Lung microvascular endothelial cell (primary cell): ENCODE measurements at regions not wholly inside any gene's neighbourhood (a gene's known extent, or its start where the extent isn't known, plus 50 kb on each side); places are given as distances from the start of the nearest gene placed in this dataset.
"Not testable (repeated sequence)": the region's sequence is repeated elsewhere in the genome, so short reads cannot be mapped to it uniquely, and the experiment has no call there.

ENCODE experiments used
- DNase-seq, 2 donors: peaks; one replicate each; pipeline versions ENCODE4 v3.0.0 to v3.0.0-alpha.2; 2010; ENCODE audit warnings: low read depth in 2 of 2

- no peak for DNase-seq
Measured at GRCh38 chr6:121865811-121866210, 430.4 kb downstream of the GJA1 start.

DNA sequence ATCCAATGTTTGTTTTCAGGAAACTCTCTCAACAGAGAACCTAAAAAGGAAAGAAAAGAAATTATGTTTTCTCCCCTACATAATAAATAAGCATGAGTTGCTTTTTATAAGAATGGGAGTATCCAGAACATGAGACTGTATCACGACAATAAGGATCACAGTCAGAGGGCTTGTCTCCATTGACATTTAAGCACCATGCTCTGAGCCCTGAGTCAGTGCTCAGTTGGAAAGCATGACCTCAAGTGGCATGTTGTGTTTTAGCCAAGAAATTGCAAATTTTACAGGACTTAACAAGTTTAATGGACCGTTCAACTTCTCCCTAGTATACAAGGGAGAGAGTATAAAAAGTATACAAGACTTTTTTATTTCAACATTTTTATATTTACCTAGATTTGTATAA is 431.6 kb downstream of the GJA1 start:
- DNase-seq, result no peak

DNA sequence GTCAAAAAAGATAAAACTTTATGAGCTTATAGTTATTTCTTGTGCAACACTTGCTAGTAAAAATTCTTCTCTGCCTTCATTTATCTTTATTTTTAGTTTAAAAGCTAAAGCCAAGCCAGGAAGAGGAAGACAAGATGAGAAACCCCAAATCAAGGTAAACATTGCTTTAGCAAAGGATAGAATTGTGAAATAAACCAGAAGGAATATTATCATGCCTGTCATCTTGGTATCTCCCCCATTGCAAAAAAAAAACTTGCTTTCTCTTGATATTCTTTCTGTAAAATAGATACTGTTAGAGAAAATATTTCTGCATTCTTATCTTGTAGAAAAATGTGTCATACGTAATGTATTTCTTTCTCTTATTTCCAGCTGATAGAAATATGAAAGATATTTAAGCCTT is 432.8 kb downstream of the GJA1 start:
- no peak for DNase-seq

DNA sequence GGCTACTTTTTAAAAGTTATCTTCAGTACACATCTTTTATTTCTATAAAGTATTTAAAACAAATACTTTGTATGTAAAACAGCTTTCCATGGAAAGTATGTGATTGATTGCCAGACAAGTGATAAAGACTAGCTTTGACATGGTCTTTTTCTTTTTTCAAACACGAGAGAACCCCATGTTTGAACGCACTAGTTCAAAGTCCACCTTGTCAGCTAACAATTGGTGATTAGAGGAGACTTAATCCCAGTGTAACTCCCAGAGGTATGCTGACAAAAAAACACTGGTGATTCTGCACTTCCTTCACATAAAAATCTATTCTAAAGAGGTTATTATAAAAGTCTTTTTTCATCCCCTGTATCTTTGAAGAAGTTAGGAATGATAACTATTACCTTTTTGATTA is 438.1 kb downstream of the GJA1 start:
- DNase-seq, result no peak

DNA sequence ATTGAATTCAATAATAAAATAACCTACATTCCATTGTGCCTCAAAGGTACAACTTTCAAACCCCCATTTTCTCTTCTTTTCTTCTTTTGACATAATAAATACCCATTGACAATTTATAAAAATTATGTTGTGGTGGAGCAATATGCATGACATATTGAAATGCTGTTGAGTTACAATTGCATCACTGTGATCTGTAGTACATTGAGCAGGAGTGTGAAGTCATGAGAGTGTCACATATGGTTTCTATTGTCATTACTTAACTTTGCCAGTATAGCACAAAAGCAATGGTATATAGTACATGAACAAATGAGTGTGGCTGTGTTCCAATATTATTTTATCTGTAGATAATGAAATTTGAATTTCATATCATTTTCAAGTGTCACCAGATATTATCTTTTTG is 441.3 kb downstream of the GJA1 start:
- no peak for DNase-seq

- DNase-seq, result no peak
Measured at GRCh38 chr6:121879149-121879548, 443.7 kb downstream of the GJA1 start.

GRCh38 chr6:121880831-121881230 is 445.4 kb downstream of the GJA1 start:
- no peak for DNase-seq

DNA sequence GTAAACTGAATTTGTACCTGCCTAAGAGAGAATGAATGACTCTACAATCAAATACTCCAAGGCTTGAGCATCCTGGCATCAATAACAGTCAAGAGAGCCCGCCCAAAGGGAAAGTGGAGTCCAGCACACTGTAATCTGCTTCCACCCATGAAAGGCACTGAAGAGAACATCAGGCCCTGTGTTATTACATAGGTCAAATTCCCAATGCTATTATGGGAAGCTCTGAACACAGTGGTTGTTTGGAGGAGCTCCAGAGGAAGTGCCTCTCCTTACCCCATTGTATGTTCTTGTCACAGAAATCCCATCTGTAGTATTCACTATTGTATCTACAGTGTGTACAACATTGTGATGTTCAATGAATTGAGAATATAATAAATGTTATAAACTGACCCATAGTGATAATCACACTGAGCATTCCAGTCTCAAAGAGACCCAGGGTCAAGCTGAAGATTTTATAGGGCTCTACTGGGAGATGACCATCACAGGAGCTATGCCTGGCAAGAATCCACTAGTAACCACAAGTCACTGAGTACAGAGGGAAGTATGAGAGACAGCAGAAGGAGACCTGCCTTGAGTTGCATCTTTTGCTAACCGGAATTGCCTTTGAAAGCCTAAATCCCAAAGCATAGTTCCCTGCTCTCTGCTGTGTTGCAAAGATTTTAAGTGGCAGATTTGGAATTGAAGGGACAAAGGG is 446.7 kb downstream of the GJA1 start:
- DNase-seq, result no peak

GRCh38 chr6:121884091-121884490 is 448.6 kb downstream of the GJA1 start:
- DNase-seq, result no peak

- DNase-seq, result no peak
Measured at GRCh38 chr6:121884620-121885019, 449.2 kb downstream of the GJA1 start.

- no peak for DNase-seq
Measured at GRCh38 chr6:121885399-121886152, 450.1 kb downstream of the GJA1 start.

DNA sequence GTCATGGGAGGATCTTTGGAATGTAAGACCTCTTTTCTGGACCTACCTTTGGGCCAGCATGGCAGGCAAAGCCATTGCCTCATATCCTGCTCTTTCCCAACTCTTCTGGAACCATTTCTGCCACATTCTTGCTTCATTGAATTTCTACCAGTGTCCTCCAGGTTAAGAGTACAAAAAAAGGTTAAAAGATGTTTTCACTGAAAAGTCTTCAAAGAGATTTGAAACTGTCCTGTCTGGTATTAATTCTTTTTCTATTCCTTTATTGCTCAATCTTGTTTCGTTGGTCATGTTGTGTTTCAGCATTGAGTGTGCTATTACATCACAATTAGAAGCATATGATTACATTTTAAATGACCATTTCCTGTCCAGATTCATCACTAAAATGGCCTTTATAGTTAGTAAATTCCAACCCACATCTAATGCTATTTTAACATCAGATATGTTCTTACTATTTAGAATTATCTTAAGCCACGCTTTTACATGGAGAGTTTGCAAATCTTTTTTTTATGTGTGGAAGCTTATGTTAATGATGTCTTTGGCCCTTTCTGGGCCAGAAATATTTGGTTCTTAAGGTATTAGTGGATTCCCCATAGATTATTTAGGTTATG is 450.9 kb downstream of the GJA1 start:
- no peak for DNase-seq

DNA sequence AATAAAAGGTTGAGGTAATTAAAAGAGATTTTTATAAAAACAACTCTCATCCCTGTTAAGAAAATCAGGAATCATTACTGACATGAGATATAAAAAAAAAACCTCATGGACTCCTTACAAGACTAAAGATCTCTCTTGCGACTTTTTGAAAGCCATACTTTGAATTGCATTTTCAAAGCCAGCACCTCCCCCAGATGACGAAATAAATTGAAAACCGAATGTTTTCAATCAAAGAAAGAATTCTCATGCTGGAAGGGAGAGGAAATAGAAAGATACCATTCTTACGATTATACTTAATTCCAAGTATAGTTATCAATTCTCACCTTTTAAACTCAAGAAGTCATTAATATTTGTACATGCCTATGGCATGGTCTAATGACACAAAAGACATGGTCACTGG is 452.3 kb downstream of the GJA1 start:
- DNase-seq, result no peak

GRCh38 chr6:121890307-121890910 is 455.0 kb downstream of the GJA1 start:
- no peak for DNase-seq

- DNase-seq, result not testable (repeated sequence)
Measured at GRCh38 chr6:121895731-121896130, 460.3 kb downstream of the GJA1 start.

DNA sequence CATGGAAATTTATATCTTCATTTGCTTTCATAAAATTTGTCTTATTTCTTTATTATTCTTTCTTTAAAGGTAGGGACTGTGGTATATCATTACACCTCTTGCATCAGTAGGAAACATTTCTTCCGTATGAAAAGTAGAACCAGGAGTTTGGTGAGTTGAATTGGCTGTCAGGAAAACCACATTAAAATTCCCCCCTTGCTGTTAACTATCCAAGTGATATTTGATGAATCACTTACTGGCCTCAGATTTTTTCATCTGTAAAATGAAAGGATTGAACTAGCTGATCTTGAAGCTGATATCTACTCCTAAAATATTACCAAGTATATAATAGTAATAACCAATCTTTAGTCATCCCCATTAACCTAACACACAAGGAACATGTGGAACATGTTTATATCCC is 460.9 kb downstream of the GJA1 start:
- DNase-seq, result no peak

DNA sequence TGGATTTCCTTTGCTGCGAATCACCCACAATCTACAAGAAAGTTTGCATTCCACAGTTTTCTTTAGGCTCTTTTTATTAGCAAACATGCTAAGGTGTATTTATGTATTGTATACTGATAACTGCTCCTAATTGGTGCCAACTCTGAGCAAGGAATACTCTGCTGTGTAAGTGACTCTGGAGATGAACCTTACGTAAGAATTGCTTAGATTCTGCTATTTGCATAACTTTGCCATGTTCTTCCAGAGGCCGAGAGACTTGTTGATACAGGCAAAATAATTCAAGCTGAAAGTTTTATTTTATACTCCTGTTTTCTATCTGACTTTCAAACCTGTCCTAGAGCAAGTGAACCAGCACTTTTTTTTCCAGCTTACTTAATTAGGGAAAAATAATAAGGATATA is 461.3 kb downstream of the GJA1 start:
- DNase-seq, result no peak

DNA sequence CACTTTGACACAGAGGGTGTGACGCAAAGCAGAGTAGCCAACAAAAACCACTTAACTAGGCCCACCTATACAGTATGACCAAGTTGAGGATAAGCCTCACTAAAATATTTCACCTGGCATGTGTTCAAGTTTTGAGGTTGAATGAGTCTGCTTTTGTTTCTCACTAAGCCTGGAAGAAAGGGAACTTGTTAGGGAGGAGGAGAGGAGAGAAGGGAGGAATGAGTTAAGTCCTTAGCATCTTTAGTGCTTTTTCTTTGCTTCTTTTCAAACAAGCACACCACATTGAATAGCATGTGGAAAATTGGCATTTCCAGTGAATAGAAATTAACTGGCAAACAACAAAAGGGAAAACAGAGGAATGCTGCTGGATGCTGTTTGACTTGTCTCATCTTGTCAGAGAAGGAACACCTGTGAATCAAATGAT is 461.9 kb downstream of the GJA1 start:
- DNase-seq, result no peak

DNA sequence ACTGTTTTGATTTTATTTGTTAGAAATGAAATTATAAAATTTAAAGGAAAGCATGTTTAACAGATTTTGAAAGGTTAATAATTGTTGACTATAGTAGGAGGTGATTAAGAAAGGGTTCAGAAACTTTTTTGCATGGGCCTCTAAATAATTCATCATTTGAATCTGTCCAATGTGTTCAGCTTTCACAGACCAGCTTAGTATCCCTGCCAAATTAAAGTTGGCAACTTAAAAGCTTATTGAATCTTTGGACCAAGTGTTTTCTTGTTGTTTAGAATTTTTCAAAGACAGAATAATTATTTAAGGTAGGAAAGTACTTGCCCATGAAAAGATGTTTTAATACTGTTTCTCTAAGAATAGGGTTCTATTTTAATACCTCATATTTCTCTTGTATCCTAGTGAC is 466.0 kb downstream of the GJA1 start:
- no peak for DNase-seq

- DNase-seq, result no peak
Measured at GRCh38 chr6:121904559-121904958, 469.1 kb downstream of the GJA1 start.

DNA sequence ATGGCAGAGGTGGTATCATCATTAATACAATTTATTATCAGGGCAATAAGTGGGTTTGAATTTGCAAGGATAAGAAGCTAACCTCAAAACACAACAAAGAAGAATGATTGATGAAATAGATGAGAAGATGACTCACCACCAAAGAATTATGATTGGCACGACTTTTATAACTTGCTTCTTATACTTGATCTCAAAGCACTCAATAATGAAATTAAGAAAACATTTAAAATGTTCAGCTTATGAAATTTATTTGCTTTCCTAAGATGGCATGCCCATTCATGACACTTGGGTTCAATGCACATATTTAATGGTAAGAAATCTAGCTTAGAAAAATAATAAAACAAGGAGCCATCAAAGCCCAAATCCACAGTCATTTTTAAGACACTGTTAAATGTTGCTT is 477.5 kb downstream of the GJA1 start:
- DNase-seq, result no peak

GRCh38 chr6:121917263-121917829 is 481.9 kb downstream of the GJA1 start:
- DNase-seq, result no peak
